KBM-7 (cell line): ENCODE measurements at regions not wholly inside any gene's neighbourhood (a gene's known extent, or its start where the extent isn't known, plus 50 kb on each side); places are given as distances from the start of the nearest gene placed in this dataset.
"Not testable (repeated sequence)": the region's sequence is repeated elsewhere in the genome, so short reads cannot be mapped to it uniquely, and the experiment has no call there.

Experiments used
- DNase-seq: peaks from one replicate; pipeline ENCODE4 v3.0.0-alpha.2; 2015
- in situ Hi-C: fragments of 300-500 bp; cut with MboI; formaldehyde crosslinking; loops from 2 replicates; pipeline ENCODE4 v1.14.3; 2020; ENCODE audit warnings: low sequenced_read_pairs, low pct_unique_long_range_greater_than_20kb, mixed read lengths

DNA sequence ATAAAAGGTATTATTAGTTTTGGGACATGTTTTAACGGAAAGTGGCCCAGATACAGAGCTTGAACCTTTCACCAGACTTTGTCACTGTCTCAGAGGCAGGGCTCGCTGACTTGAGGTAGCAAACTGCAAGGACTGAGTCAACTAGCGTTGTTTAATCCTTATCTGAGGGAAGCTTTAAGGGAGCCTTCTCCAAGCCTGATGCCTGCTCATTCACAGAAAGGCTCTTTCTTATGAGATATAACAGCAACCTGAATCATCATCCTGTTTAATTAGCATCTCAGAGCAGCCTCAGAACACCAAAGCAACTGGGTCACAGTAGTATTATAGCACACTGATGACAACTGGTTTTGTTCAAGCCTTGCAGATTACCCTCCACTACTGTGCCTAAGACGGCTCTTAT is 54.2 kb upstream of the CYP2D6 start:
- in situ Hi-C loops: no loop called here
- no peak for DNase-seq

DNA sequence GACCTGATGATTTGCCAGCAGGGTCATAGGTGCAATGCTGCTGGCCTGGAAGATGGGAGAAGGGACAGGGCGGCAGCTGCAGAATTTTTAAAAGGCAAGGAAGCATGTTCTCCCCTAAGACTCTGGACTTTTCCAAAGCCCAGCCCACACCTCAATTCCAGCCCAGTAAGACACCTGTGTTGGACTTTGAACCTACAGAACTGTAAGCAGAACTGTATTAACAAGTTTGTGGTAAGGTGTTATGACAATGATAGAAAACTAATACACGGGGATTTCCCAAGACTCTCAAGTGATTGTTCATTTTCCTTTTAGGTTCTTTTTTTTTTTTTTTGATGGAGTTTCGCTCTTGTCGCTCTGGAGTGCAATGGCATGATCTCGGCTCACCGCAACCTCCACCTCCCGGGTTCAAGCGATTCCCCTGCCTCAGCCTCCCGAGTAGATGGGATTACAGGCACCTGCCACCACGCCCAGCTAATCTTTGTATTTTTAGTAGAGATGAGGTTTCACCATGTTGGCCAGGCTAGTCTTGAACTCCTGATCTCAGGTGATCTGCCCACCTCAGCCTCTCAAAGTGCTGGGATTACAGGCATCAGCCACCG is 53.0 kb upstream of the CYP2D6 start:
- in situ Hi-C loops, DNase-seq: not testable (repeated sequence)

DNA sequence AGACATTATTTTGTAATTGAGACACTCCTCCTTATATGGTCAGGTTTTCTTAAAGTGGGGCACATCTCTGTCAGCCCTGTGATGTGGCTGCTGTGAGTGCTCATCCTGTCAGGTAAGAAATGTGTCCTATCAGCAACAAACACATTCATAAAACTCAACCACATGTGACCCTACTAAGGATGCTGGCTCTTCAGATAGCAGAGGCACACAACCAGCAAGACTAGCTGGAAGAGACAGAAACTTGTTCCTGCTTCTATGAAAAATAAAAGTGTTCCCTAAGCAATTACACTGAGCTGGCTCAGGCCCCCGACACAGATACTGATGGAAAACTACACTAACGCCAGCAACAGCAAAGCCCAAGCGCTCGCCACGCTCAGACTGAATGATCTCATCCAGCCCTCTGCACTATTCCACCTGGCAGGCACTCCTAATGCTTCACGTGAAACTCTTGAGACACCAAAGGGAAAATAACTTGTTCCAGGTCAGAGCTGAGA is 49.8 kb upstream of the CYP2D6 start:
- no peak for DNase-seq
- in situ Hi-C loops: no loop called here
